GM19351 (cell line): ENCODE measurements at regions not wholly inside any gene's neighbourhood (a gene's known extent, or its start where the extent isn't known, plus 50 kb on each side); places are given as distances from the start of the nearest gene placed in this dataset.
"Not testable (repeated sequence)": the region's sequence is repeated elsewhere in the genome, so short reads cannot be mapped to it uniquely, and the experiment has no call there.

Source experiments
- ATAC-seq: cut with Tn5 transposase; IDR thresholded peaks from one replicate; pipeline ENCODE4 v1.9.1; 2021; ENCODE audit warnings: mild to moderate bottlenecking, moderate library complexity; ENCODE audit not compliant: unreplicated experiment

DNA sequence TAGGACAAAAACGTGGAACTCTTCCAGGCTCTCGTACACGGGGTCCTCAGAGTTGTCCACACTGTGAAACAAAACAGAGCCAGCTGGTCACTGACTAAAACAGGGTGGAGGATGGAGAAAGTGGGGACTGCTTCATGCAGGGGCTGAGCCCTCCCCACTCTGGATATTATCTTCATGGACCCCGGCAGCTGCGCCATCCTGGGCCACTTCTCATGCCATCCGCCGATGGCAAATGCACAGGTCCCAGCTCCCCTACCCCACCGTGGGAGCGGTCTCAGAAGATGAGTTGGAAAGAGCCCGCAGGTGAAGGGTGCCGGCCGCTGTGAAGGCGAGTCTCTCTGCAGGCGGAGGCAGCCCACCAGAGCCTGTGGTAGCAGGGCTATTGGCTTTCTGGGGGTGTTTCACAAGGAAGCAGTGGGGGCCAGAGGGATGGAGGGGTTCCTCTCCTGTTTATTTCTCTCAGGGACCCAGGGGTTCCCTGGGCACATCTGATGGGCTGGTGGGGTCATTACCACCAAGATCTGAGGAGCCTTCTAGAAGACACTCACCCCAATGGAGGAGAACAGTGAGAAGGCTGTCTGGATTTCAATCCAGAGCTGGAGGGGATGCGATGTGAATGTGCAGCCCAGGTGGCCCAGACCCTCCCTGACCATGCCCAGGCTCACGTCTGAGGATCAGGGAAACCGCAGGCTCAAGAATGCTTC is 177.3 kb downstream of the KLF13 start:
- ATAC-seq: no peak

- ATAC-seq: no peak
These were observed 177.8 kb downstream of the KLF13 start for GRCh38 chr15:31504462-31504839.

GRCh38 chr15:31507573-31507972 is 180.9 kb downstream of the KLF13 start:
- not testable (repeated sequence) for ATAC-seq

DNA sequence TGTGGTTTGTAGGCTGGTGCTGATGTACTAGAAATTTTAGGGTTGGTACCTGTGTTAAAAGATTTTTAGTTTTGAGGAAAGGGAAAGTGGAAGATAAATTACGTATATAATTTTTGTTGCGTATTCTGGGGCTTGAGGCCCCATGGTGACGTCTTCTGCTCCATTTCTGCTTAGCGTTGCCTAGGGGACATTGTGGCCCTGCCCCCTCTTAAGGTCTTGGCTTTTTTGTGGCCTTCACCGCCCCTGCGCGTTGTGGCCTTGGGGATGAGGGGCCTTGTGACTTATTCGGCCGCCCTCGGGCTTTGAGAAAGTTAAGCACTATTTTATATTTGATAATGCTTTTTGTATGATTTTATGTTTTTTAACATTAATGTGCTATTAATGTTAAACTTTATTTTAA is 182.0 kb downstream of the KLF13 start:
- no peak for ATAC-seq

DNA sequence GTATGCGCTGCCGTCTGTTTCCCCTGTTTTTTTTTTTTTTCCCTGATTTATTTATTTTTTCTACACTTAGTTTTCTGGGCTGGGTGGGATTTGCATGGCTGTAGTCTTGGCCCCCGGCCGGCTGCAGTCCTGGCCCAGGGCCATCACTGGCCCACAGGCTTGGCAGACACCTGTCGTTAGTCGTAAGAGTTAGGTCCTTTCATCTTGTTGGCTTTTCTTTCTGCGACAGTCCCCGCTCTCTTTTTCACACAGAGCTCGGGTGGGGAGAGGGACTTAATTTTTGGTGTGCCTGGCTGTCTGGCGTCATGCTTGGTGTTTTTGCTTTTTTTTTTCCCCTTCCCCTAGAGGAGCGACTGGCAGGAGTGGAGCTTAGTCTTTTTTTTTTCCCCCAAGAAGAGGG is 183.4 kb downstream of the KLF13 start:
- no peak for ATAC-seq

DNA sequence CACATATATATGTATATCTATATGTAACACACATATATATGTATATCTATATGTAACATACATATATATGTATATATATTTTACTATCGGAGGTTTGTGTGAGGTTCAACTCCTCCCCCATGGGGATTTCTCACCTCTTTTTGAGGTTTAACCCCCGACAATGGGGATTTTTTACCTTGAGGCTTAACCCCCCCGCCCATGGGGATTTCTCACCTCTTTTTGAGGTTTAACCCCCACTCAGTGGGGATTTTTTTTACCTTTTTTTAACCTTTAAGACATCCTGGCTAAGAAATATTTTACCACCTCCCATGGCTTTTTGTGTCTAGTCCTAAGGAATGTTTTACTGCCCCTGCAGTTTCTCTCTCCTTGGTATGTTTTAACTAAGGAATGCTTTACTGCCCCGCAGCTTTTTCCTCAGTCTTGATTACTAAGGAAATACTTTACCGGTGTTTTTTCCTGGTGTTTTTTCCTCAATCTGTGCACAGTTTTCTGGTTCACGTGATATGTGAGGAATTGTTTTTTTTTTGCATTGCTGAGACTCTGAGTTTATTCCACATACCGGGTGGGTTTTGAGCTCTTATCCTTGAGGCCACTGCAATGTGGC is 185.2 kb downstream of the KLF13 start:
- ATAC-seq: no peak

DNA sequence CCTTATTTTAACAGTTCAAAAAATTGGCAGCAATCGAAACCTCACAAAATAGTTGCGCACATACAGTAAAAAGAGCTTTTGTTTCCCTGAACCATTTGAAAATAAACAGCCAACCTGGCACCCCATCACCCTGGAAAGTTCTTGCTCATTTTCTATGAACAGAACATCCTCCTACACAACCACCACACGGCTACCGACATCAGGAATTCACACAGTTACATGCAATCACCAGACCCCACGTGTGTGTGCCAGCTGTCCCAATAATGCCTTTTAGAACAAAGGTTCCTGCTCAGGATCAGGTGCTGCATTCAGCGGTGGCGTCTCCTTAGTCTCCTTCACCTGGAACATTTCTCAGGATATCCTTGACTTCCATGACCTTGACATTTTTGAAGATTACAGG is 186.5 kb downstream of the KLF13 start:
- no peak for ATAC-seq

GRCh38 chr15:31516440-31516839 is 189.8 kb downstream of the KLF13 start:
- ATAC-seq: no peak

- ATAC-seq: no peak
These were observed 190.2 kb downstream of the KLF13 start for GRCh38 chr15:31516874-31517273.

DNA sequence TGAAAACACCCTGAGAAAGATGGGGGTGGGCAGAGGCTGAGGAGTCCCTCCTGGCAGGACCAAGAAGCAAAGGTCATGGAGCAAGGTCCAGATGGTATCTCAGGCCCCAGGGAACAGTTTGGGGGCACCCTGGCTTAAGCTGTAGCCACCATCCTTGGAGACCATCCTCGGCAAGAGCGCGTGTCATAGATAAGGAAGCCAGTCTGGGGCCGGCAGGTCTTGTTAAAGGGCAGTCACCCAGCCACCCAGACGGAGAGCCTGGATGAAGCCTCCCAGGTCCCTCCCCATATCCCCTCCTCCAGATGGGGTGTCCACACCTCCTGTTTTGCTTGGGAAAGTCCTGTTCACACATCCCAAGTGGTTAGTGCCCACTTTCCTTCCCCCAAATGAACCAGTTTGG is 191.1 kb downstream of the KLF13 start:
- ATAC-seq: no peak

GRCh38 chr15:31522028-31522427 is 195.4 kb downstream of the KLF13 start:
- no peak for ATAC-seq

DNA sequence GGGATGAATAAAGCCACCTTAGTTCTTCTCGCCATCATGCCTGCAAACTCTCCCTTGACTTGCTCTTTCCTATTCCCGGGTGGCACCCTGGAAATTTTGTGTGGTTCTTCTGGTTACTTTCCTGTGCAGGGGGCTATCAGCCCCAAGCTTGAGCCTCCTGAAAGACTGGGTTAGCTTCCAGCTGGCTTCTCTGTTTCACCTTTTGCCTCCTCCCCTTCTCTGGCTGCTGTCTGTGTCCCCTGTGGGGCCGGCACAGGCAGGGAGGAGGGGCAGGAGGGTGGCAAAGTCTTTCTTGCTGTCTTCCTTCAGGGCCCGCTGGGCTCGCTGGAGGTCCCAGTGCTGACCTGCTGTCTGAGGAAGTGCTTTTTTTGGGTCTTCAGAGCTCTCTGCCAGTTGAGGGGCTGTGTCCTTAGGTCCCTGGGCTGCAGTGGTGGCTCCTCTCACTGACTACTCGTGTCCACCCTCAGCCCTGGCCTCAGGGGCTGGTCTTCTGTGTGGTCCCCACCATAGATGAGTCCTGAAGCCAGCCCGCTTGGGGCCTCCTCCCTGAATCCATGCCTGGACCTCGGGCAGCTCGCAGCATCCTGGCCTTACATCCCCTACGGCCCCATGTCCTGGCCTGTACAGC is 196.5 kb downstream of the KLF13 start:
- ATAC-seq: no peak

GRCh38 chr15:31523655-31524049 is 197.0 kb downstream of the KLF13 start:
- no peak for ATAC-seq

- no peak for ATAC-seq
These were observed 198.6 kb downstream of the KLF13 start for GRCh38 chr15:31525185-31525695.

- ATAC-seq: no peak
These were observed 199.5 kb downstream of the KLF13 start for GRCh38 chr15:31525988-31526665.

DNA sequence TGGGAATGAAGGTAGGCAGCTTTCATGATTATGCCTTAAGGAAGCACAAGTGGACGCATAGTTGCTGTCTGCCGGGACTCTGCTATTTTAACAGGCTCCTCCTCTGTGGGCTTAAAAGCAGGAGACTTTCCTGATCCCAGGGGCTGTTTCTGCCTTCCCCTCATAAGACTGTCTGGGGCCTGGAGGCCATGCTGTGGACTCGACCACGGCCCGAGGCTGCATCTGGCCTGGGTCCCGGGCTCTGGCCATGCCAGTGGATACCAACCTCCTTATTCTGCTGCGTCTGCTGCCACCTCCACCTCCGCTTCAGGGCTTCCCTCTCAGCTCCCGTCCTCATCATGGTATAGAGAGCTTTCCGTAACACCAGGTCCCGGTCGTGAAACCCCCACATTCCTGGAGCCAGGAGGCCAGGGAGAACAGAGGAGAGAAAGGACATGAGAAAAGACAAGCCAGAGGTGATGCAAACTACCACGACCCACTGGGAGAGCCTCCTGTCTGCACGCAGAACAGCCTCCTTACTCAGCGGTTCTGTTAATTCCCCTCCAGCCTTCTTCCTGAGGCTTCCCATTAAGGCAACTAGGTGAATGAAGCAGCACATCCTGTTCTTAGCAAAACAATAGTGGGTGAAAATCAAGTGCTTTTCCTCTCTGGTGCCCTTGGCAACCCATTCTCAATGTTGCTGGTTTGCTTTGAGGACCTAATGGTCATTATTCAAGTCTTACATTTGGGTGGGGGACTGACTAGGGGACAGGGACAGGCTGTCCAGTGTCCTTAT is 200.5 kb downstream of the KLF13 start:
- no peak for ATAC-seq

DNA sequence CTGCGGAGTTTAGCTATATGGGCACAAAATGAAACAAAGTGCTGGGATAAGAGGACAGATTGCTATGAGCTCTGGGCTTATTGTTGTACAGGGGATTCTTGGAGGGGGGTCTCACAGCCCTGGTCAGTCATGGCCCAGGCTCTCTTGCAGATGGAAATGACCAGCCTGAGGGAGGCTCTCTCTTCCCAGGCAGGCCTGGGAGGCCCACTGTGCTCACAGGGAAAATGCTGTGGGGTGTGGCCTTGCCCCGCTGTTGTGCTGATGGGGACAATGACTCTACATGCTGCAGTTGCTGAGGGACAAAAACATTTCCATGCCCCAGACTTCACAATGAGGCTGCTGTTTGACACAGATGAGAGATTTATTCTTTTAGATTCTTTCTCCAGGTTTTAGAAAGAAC is 202.2 kb downstream of the KLF13 start:
- no peak for ATAC-seq

DNA sequence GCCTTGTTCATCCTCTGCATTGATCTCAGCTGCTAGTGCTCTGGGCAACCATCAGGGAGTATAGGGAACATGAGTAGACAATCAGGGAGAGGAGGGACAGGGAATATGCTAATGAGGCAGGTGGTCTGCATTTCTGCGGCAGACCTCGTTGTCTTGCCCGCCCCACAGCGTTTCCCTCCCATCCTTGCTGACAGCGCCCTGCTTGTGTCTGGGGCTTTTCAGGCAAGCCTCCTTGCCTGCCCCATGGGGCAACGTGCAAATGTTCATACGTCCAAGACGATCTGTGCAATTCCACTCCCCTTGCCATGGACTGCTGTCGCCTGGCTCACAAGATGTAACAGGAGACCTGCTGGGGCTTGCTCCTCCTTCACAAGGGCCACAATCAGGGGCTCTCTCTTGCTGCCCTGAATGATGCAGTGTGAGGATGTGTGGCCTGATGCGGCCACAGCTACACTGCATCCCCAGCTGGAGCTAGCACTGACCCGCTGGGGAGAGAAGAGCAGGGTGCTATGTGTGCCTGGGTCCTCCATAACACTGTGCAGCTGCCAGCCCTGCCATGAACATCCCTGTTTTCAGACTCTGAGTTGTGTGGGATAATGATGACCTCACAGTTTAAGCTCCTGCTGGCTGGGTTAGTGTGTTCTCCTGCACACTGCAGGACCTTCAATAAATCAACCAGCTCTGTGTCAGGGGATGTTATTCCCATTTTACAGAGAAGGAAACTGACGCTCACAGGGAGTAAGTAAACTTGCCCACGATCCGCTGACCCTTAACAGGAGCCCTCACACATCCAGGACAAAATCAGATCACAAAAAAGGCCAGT is 211.3 kb downstream of the KLF13 start:
- ATAC-seq: no peak

DNA sequence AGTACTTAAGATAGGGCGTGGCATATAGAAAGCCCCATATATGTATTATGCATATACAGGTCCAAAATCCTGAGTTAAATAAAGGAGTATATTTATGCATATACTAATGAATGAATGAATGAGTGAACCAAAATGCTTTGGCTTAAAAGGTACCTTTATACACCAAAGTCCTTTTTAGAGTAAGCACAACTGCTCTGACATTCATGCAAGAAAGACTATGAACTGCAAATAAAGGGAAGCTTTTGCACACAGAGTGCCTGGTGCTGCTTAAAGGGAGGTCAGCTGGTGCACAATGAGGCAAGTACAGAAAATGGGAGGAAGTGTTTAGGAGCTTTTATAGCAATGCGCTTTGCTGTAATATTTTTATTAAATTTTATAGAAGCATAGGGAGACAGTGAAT is 214.0 kb downstream of the KLF13 start:
- ATAC-seq: no peak

DNA sequence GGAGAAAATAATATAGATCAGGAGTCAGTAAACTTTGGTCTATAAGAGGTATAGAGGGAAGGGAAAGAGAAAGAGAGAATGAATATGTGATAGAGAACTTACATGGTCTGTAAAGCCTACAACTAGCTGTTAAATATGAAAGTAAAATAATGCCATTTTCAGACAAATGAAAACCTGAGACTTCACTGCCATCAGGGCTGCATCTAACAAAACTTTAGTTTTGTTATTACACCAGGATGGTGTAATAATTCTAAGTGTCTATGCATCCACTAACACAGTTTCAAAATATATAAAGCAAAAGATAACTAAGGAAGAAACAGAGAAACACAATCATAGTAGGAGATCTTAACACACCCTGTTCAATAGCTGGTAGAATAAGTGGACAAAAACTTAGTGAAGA is 217.7 kb downstream of the KLF13 start:
- no peak for ATAC-seq
